HCT116 (cell line): ENCODE measurements at regions not wholly inside any gene's neighbourhood (a gene's known extent, or its start where the extent isn't known, plus 50 kb on each side); places are given as distances from the start of the nearest gene placed in this dataset.
"Not testable (repeated sequence)": the region's sequence is repeated elsewhere in the genome, so short reads cannot be mapped to it uniquely, and the experiment has no call there.

Experiments used
- ATAC-seq: fragments of 200-7000 bp; cut with Tn5 transposase; 2 replicates; pipeline ENCODE4 v1.9.1; 2020; ENCODE audit warnings: mild to moderate bottlenecking, moderate library complexity
- BruUV-seq: library from RNA; stranded (reverse); fragments of 400-500 nt; replicated peaks from 2 replicates; lab custom pipeline; 2021; lab: Mats Ljungman, UMichigan
- CTCF ChIA-PET: fragments of 300-600 bp; sonication (Branson Sonifier 250); formaldehyde crosslinking; loops from one replicate; lab custom pipeline; 2021; ENCODE audit warnings: antibody characterized with exemption; lab: Charles Lee
- POLR2A ChIA-PET: fragments of 300-600, 350-600 bp; sonication (Branson Sonifier 250); formaldehyde crosslinking; loops from one replicate; lab custom pipeline; 2021; ENCODE audit warnings: antibody characterized with exemption; lab: Charles Lee
- RAD21 ChIA-PET, 2 experiments: fragments of 300-600 bp; sonication (Branson Sonifier 250); formaldehyde crosslinking; loops; one replicate each; lab custom pipeline; 2023; ENCODE audit warnings: low total read pairs in 2 of 2; ENCODE audit not compliant: uncharacterized antibody in 2 of 2, unreplicated experiment in 2 of 2, low non-redundant PET in 1 of 2; lab: Charles Lee
- DNase-seq: peaks from one replicate; pipeline ENCODE4 v3.0.0-alpha.2; 2010; ENCODE audit warnings: low read depth, low spot score
- H2AFZ ChIP-seq: fragments of 200-600 bp; shearing (Covaris generic), sonication (generic); 2 replicates; pipeline ENCODE4 v1.6.1; 2017; ENCODE audit warnings: low read depth, mixed run types, mixed read lengths, antibody characterized with exemption, low read length; ENCODE audit not compliant: poor library complexity, severe bottlenecking
- H3K27ac ChIP-seq: 2 replicates; pipeline ENCODE4 v1.5.1; 2012; ENCODE audit warnings: low read depth, low read length
- H3K27me3 ChIP-seq: fragments of 200-600 bp; sonication (generic); 2 replicates; pipeline ENCODE4 v1.6.1; 2016; ENCODE audit warnings: mixed run types, low read length, mixed read lengths; ENCODE audit not compliant: insufficient read depth
- H3K36me3 ChIP-seq, 2 experiments: fragments of 200-500 bp in 1 of 2; fragments of 200-600 bp in 1 of 2; sonication (Bioruptor generic) in 1 of 2; sonication (generic) in 1 of 2; 2 replicates each; pipeline versions ENCODE4 v1.5.1 to v1.6.1; 2014 to 2016; ENCODE audit warnings: low read length in 2 of 2, inconsistent platforms in 1 of 2, mixed read lengths in 1 of 2, mixed run types in 1 of 2; ENCODE audit not compliant: insufficient read depth in 2 of 2, control insufficient read depth in 1 of 2
- H3K4me1 ChIP-seq, 2 experiments: fragments of 200-600 bp in 1 of 2; sonication (generic) in 1 of 2; 2 replicates each; pipeline versions ENCODE4 v1.5.1 to v1.6.1; 2012 to 2017; ENCODE audit warnings: low read length in 2 of 2, inconsistent platforms in 1 of 2, mild to moderate bottlenecking in 1 of 2, mixed read lengths in 1 of 2, mixed run types in 1 of 2, moderate library complexity in 1 of 2; ENCODE audit not compliant: insufficient read depth in 2 of 2, control insufficient read depth in 1 of 2
- H3K4me2 ChIP-seq: fragments of 200-600 bp; sonication (generic); 2 replicates; pipeline ENCODE4 v1.6.1; 2017; ENCODE audit warnings: mixed run types, low read length, mixed read lengths
- H3K4me3 ChIP-seq, 2 experiments: fragments of 200-600 bp in 1 of 2; sonication (generic) in 1 of 2; replicated peaks in 1 of 2; 2 replicates each; pipeline ENCODE4 v1.5.1; 2011 to 2016; ENCODE audit warnings: low read length in 2 of 2, control low read depth in 1 of 2, low read depth in 1 of 2, mild to moderate bottlenecking in 1 of 2, mixed read lengths in 1 of 2, mixed run types in 1 of 2
- H3K79me2 ChIP-seq: fragments of 200-600 bp; sonication (generic); 2 replicates; pipeline ENCODE4 v1.6.1; 2017; ENCODE audit warnings: mild to moderate bottlenecking, mixed run types, low read length, moderate library complexity, mixed read lengths; ENCODE audit not compliant: insufficient read depth
- H3K9ac ChIP-seq: fragments of 200-600 bp; sonication (generic); 2 replicates; pipeline ENCODE4 v1.6.1; 2016; ENCODE audit warnings: low read length, mixed read lengths
- H3K9me2 ChIP-seq: fragments of 200-600 bp; sonication (generic), shearing (Covaris generic); 2 replicates; pipeline ENCODE4 v1.6.1; 2017; ENCODE audit warnings: mixed run types, mild to moderate bottlenecking, moderate library complexity; ENCODE audit not compliant: insufficient read depth
- H3K9me3 ChIP-seq, 2 experiments: fragments of 200-500 bp in 1 of 2; fragments of 200-600 bp in 1 of 2; sonication (Bioruptor generic) in 1 of 2; sonication (generic) in 1 of 2; 2 replicates each; pipeline ENCODE4 v1.6.1; 2014 to 2017; ENCODE audit warnings: low read length in 2 of 2, mixed read lengths in 2 of 2, inconsistent platforms in 1 of 2, low read depth in 1 of 2, mild to moderate bottlenecking in 1 of 2, mixed run types in 1 of 2, moderate library complexity in 1 of 2; ENCODE audit not compliant: control insufficient read depth in 1 of 2, insufficient read depth in 1 of 2
- H4K20me1 ChIP-seq: fragments of 200-600 bp; sonication (generic), shearing (Covaris generic); 2 replicates; pipeline ENCODE4 v1.6.1; 2017; ENCODE audit warnings: mixed run types, mild to moderate bottlenecking, moderate library complexity; ENCODE audit not compliant: insufficient read depth
- CBX3 ChIP-seq: IDR thresholded peaks from 2 replicates; pipeline ENCODE4 v1.6.1; 2012; ENCODE audit warnings: low read depth
- CEBPB ChIP-seq: IDR thresholded peaks from 2 replicates; pipeline ENCODE4 v1.6.1; 2012; ENCODE audit warnings: low read depth
- CTCF ChIP-seq, 3 experiments: fragments of 200-600 bp in 1 of 3; sonication (generic) in 1 of 3; IDR thresholded peaks in 2 of 3; conservative IDR thresholded peaks in 1 of 3; 2 replicates each; pipeline ENCODE4 v1.5.1; 2012 to 2017; ENCODE audit warnings: low read depth in 2 of 3, low read length in 2 of 3, antibody characterized with exemption in 1 of 3, borderline replicate concordance in 1 of 3, control low read depth in 1 of 3, mild to moderate bottlenecking in 1 of 3, mixed read lengths in 1 of 3, mixed run types in 1 of 3, moderate library complexity in 1 of 3; ENCODE audit not compliant: insufficient read depth in 1 of 3
- ELF1 ChIP-seq: IDR thresholded peaks from 2 replicates; pipeline ENCODE4 v1.6.1; 2012; ENCODE audit warnings: low read depth, borderline replicate concordance
- FOSL1 ChIP-seq: IDR thresholded peaks from 2 replicates; pipeline ENCODE4 v1.6.1; 2012; ENCODE audit warnings: low read depth
- JUND ChIP-seq: IDR thresholded peaks from 2 replicates; pipeline ENCODE4 v1.6.1; 2012
- POLR2A ChIP-seq: IDR thresholded peaks from 2 replicates; pipeline ENCODE4 v1.7.0; 2011; ENCODE audit warnings: borderline replicate concordance; ENCODE audit not compliant: insufficient read depth, insufficient read length; ENCODE audit errors: extremely low read depth
- POLR2AphosphoS5 ChIP-seq: IDR thresholded peaks from 2 replicates; pipeline ENCODE4 v1.6.1; 2011; ENCODE audit warnings: mild to moderate bottlenecking, low read depth, low read length, moderate library complexity
- RAD21 ChIP-seq: IDR thresholded peaks from 2 replicates; pipeline ENCODE4 v1.6.1; 2012; ENCODE audit warnings: low read depth, mild to moderate bottlenecking
- SIN3A ChIP-seq: IDR thresholded peaks from 2 replicates; pipeline ENCODE4 v1.6.1; 2012; ENCODE audit warnings: low read depth
- SP1 ChIP-seq: IDR thresholded peaks from 2 replicates; pipeline ENCODE4 v1.6.1; 2012; ENCODE audit warnings: low read depth
- YY1 ChIP-seq: IDR thresholded peaks from 2 replicates; pipeline ENCODE4 v1.6.1; 2011; ENCODE audit warnings: low read length, low read depth, moderate library complexity, mild to moderate bottlenecking; ENCODE audit not compliant: insufficient replicate concordance; ENCODE audit errors: extremely low read depth
- ZBTB33 ChIP-seq: IDR thresholded peaks from 2 replicates; pipeline ENCODE4 v1.6.1; 2011; ENCODE audit warnings: mild to moderate bottlenecking, low read length, moderate library complexity; ENCODE audit not compliant: insufficient replicate concordance; ENCODE audit errors: extremely low read depth
- ZFX ChIP-seq: fragments of 450-650 bp; IDR thresholded peaks from 2 replicates; pipeline ENCODE4 v1.6.1; 2017
- ZNF274 ChIP-seq: fragments of 200-500 bp; sonication (Bioruptor generic); IDR thresholded peaks from 2 replicates; pipeline ENCODE4 v1.6.1; 2014; ENCODE audit warnings: mild to moderate bottlenecking, low read depth, low read length, inconsistent platforms
- intact Hi-C: fragments of 100-400 bp; cut with micrococcal nuclease; formaldehyde crosslinking; loops from 2 replicates; pipeline ENCODE4 v1.10.0; 2022
- TF ChIP-seq, protein P1 (sequence below): IDR thresholded peaks from 2 replicates; pipeline ENCODE4 v1.6.1; 2012
- TF ChIP-seq, protein P2 (sequence below): IDR thresholded peaks from 2 replicates; pipeline ENCODE4 v1.6.1; 2012

- POLR2A ChIA-PET, result interaction anchor here (1.2 kb wide), 1 partner anchor 13 kb away, joined by 3 read pairs; no protein-coding TSS in a partner anchor
- ATAC-seq, result no peak
- H3K4me2 ChIP-seq, result peak overlapping the region; percentile 15
- no peaks in the 10 kb centered on the region for H3K79me2 ChIP-seq
- CTCF ChIA-PET, result interaction anchor here (1.4 kb wide), 1 partner anchor 11 kb away, joined by 5 read pairs; no protein-coding TSS in a partner anchor
- BruUV-seq, result no TSS peak
- H3K9me2 ChIP-seq, result no peaks in the 10 kb centered on the region
- RAD21 ChIA-PET, result no interaction called here
- no peak for TF ChIP-seq ELF1
- TF ChIP-seq SP1, result no peak
- no peak for TF ChIP-seq ZNF274
- TF ChIP-seq ZBTB33, result no peak
- no peak for TF ChIP-seq ZFX
- TF ChIP-seq SIN3A, result no peak
- TF ChIP-seq FOSL1, result no peak
- no peak for TF ChIP-seq CEBPB
- no peak for TF ChIP-seq CTCF (IDR thresholded peaks at IDR 0.05 in 2 of 3, conservative IDR thresholded peaks at IDR 0.05 in 1 of 3; ENCODE audit: borderline replicate concordance in 1 of 3, insufficient read depth in 1 of 3, low read depth in 2 of 3, low read length in 2 of 3)
- no peak for TF ChIP-seq YY1
- TF ChIP-seq, protein P1, sequence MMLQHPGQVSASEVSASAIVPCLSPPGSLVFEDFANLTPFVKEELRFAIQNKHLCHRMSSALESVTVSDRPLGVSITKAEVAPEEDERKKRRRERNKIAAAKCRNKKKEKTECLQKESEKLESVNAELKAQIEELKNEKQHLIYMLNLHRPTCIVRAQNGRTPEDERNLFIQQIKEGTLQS, result no peak
- no peak for TF ChIP-seq RAD21
- TF ChIP-seq POLR2A, result no peak
- TF ChIP-seq JUND, result no peak
- no peak for TF ChIP-seq POLR2AphosphoS5
- TF ChIP-seq, protein P2, sequence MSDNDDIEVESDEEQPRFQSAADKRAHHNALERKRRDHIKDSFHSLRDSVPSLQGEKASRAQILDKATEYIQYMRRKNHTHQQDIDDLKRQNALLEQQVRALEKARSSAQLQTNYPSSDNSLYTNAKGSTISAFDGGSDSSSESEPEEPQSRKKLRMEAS, result no peak
- TF ChIP-seq CBX3, result no peak
- no peaks in the 10 kb centered on the region for H3K36me3 ChIP-seq
- intact Hi-C loops, result no loop called here
- H3K4me1 ChIP-seq, result peaks cover 6 to 9% of the 10 kb centered on the region in 2 experiments
- no peak overlapping the region for H3K4me3 ChIP-seq
- no peaks in the 10 kb centered on the region for H3K27me3 ChIP-seq
- no peak overlapping the region for H3K27ac ChIP-seq
- peak overlapping the region; percentile 78 for H2AFZ ChIP-seq
- H3K9ac ChIP-seq, result no peak overlapping the region
- no peak for DNase-seq
- no peaks in the 10 kb centered on the region for H3K9me3 ChIP-seq
- H4K20me1 ChIP-seq, result no peaks in the 10 kb centered on the region
These were observed 210.7 kb downstream of the BCAS1 start for GRCh38 chr20:53859684-53860083.

DNA sequence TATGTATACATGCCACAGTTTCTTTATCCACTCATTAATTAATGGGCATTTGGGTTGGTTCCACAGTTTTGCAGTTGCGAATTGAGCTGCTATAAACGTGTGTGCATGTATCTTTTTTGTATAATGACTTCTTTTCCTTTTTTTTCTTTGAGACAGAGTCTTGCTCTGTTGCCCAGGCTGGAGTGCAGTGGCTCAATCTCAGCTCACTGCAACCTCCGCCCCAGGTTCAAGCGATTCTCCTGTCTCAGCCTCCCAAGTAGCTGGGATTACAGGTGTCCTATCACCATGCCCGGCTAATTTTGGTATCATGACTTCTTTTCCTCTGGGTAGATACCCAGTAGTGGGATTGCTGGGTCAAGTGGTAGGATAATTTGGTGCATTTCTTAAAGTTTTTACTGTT lies 211.4 kb downstream of the BCAS1 start:
- H2AFZ ChIP-seq, H3K4me3 ChIP-seq, H3K9me2 ChIP-seq, H3K4me2 ChIP-seq, BruUV-seq, H3K9ac ChIP-seq, H3K36me3 ChIP-seq, DNase-seq, H3K79me2 ChIP-seq, H3K27me3 ChIP-seq, RAD21 ChIA-PET, ATAC-seq, intact Hi-C loops, H3K4me1 ChIP-seq, H3K27ac ChIP-seq, H3K9me3 ChIP-seq, H4K20me1 ChIP-seq: not testable (repeated sequence)
- POLR2A ChIA-PET, result interaction anchor here (1.2 kb wide), 1 partner anchor 13 kb away, joined by 3 read pairs; no protein-coding TSS in a partner anchor
- CTCF ChIA-PET, result interaction anchor here (1.4 kb wide), 1 partner anchor 11 kb away, joined by 5 read pairs; no protein-coding TSS in a partner anchor
